Fibroblast of villous mesenchyme (primary cell): ENCODE measurements at regions not wholly inside any gene's neighbourhood (a gene's known extent, or its start where the extent isn't known, plus 50 kb on each side); places are given as distances from the start of the nearest gene placed in this dataset.

Experiments used
- DNase-seq: peaks from one replicate; pipeline ENCODE4 v3.0.0-alpha.2; 2010; ENCODE audit warnings: low read depth
- H3K4me3 ChIP-seq: 2 replicates; pipeline ENCODE4 v1.5.1; 2011; ENCODE audit warnings: low read depth, mild to moderate bottlenecking, low read length
- TF ChIP-seq, protein P1 (sequence below): IDR thresholded peaks from 2 replicates; pipeline ENCODE4 v1.5.1; 2012; ENCODE audit warnings: low read depth, mild to moderate bottlenecking, low read length; ENCODE audit not compliant: insufficient read depth

DNA sequence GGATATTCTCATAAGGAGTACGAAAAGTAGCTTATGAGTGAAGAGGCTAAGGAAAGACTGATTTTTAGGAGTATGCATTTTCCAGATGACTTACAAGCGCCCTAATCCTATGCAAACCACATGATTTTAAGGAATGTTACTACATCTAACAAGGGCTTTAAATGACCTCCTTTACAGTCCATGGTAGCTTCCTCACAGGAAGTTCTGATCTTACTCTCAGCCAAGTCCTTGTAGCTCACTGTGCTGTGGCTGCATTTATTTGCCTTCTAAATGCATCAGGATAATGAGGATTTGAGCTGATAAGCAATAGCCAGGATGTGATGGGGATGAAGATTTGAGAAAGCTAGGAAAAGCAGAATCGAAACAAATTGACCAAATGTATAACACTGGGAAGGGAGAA lies 896.0 kb downstream of the MCTP2 start:
- DNase-seq, result peak; percentile 73
- no peak overlapping the region for H3K4me3 ChIP-seq
- TF ChIP-seq, protein P1, sequence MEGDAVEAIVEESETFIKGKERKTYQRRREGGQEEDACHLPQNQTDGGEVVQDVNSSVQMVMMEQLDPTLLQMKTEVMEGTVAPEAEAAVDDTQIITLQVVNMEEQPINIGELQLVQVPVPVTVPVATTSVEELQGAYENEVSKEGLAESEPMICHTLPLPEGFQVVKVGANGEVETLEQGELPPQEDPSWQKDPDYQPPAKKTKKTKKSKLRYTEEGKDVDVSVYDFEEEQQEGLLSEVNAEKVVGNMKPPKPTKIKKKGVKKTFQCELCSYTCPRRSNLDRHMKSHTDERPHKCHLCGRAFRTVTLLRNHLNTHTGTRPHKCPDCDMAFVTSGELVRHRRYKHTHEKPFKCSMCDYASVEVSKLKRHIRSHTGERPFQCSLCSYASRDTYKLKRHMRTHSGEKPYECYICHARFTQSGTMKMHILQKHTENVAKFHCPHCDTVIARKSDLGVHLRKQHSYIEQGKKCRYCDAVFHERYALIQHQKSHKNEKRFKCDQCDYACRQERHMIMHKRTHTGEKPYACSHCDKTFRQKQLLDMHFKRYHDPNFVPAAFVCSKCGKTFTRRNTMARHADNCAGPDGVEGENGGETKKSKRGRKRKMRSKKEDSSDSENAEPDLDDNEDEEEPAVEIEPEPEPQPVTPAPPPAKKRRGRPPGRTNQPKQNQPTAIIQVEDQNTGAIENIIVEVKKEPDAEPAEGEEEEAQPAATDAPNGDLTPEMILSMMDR, result no peak

DNA sequence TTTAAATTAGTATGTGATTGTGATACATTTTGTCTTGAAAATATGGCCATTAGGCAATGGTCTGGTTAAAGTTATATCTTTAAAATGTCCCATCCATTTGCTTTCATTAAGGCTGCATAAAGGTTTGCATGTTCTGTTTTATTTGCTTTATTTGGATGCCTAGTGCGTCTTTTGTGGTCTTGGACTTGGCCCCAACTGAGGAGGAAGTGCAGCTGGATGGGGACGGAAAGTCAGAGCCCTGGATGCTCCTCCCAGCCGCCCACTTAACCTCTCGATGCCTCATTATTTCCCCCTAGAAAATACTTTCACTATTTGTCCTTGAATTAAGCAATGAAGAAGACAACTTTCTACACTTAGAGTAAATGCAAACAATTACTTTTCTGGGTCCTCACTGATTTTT lies 898.2 kb downstream of the MCTP2 start:
- DNase-seq, result peak; percentile 22
- H3K4me3 ChIP-seq, result no peak overlapping the region
- TF ChIP-seq, protein P1, result no peak

GRCh38 chr15:95131131-95131556 lies 899.8 kb downstream of the MCTP2 start:
- H3K4me3 ChIP-seq, result no peak overlapping the region
- TF ChIP-seq, protein P1, result no peak
- no peak for DNase-seq

GRCh38 chr15:95132774-95133173 lies 901.4 kb downstream of the MCTP2 start:
- TF ChIP-seq, protein P1, result no peak
- DNase-seq, result peak; percentile 29
- H3K4me3 ChIP-seq, result no peak overlapping the region

- DNase-seq, result peak; percentile 83
- TF ChIP-seq, protein P1, result no peak
- no peak overlapping the region for H3K4me3 ChIP-seq
These were observed 903.2 kb downstream of the MCTP2 start for GRCh38 chr15:95134431-95135110.

- no peak overlapping the region for H3K4me3 ChIP-seq
- TF ChIP-seq, protein P1, result no peak
- DNase-seq, result no peak
These were observed 907.4 kb downstream of the MCTP2 start for GRCh38 chr15:95138604-95139270.
